Liver (tissue), 8 donors: ENCODE measurements at regions not wholly inside any gene's neighbourhood (a gene's known extent, or its start where the extent isn't known, plus 50 kb on each side); places are given as distances from the start of the nearest gene placed in this dataset.

Source experiments
- DNase-seq: peaks from one replicate; pipeline ENCODE4 v3.0.0-alpha.2; 2017; ENCODE audit warnings: low spot score
- H3K27ac ChIP-seq, 2 donors: one replicate each; pipeline ENCODE4 v1.7.0; 2013; ENCODE audit warnings: inconsistent platforms in 2 of 2, low read length in 2 of 2, control low read depth in 1 of 2, low read depth in 1 of 2, mild to moderate bottlenecking in 1 of 2
- H3K27me3 ChIP-seq, 4 donors: one replicate each; pipeline versions ENCODE4 v1.6.1 to v1.7.0; 2013; ENCODE audit warnings: low read length in 3 of 4, inconsistent platforms in 1 of 4, mild to moderate bottlenecking in 1 of 4, moderate library complexity in 1 of 4; ENCODE audit not compliant: control insufficient read depth in 4 of 4, insufficient read depth in 4 of 4
- H3K36me3 ChIP-seq, 4 donors: one replicate each; pipeline versions ENCODE4 v1.6.1 to v1.7.0; 2013; ENCODE audit warnings: low read length in 3 of 4, mild to moderate bottlenecking in 3 of 4, low read depth in 1 of 4, moderate library complexity in 1 of 4; ENCODE audit not compliant: control insufficient read depth in 4 of 4, insufficient read depth in 3 of 4
- H3K4me1 ChIP-seq, 4 donors: one replicate each; pipeline versions ENCODE4 v1.6.1 to v1.7.0; 2013; ENCODE audit warnings: low read length in 3 of 4, mild to moderate bottlenecking in 3 of 4, moderate library complexity in 1 of 4; ENCODE audit not compliant: control insufficient read depth in 4 of 4, insufficient read depth in 4 of 4
- H3K4me3 ChIP-seq, 3 donors: one replicate each; pipeline versions ENCODE4 v1.6.1 to v1.7.0; 2013; ENCODE audit warnings: low read length in 3 of 3, control low read depth in 1 of 3, low read depth in 1 of 3, mild to moderate bottlenecking in 1 of 3
- H3K9ac ChIP-seq, 2 donors: one replicate each; pipeline ENCODE4 v1.7.0; 2013; ENCODE audit warnings: low read length in 2 of 2, mild to moderate bottlenecking in 2 of 2, moderate library complexity in 2 of 2, control low read depth in 1 of 2, low read depth in 1 of 2
- H3K9me3 ChIP-seq, 4 donors: one replicate each; pipeline versions ENCODE4 v1.6.1 to v1.7.0; 2013; ENCODE audit warnings: low read length in 3 of 4; ENCODE audit not compliant: control insufficient read depth in 4 of 4
- EGR1 ChIP-seq, 2 donors: IDR thresholded peaks; 2 replicates each; pipeline ENCODE4 v1.6.1; 2016 to 2018; ENCODE audit warnings: antibody characterized with exemption in 2 of 2, low read depth in 2 of 2
- GABPA ChIP-seq, 2 donors: IDR thresholded peaks in 1 of 2; conservative IDR thresholded peaks in 1 of 2; 2 replicates each; pipeline ENCODE4 v1.6.1; 2016; ENCODE audit warnings: antibody characterized with exemption in 2 of 2, mild to moderate bottlenecking in 1 of 2, moderate library complexity in 1 of 2
- HNF4A ChIP-seq, 2 donors: conservative IDR thresholded peaks; 2 replicates each; pipeline ENCODE4 v1.6.1; 2016; ENCODE audit warnings: antibody characterized with exemption in 2 of 2, mild to moderate bottlenecking in 2 of 2
- HNF4G ChIP-seq: IDR thresholded peaks from 2 replicates; pipeline ENCODE4 v1.6.1; 2016; ENCODE audit warnings: antibody characterized with exemption
- MAX ChIP-seq: IDR thresholded peaks from 2 replicates; pipeline ENCODE4 v1.6.1; 2016; ENCODE audit warnings: antibody characterized with exemption
- NR2F2 ChIP-seq: IDR thresholded peaks from 2 replicates; pipeline ENCODE4 v1.6.1; 2016; ENCODE audit warnings: antibody characterized with exemption
- RXRA ChIP-seq, 2 donors: IDR thresholded peaks; 2 replicates each; pipeline ENCODE4 v1.6.1; 2017 to 2018; ENCODE audit warnings: antibody characterized with exemption in 2 of 2, mild to moderate bottlenecking in 1 of 2
- SP1 ChIP-seq: IDR thresholded peaks from 2 replicates; pipeline ENCODE4 v1.6.1; 2018; ENCODE audit warnings: antibody characterized with exemption, mild to moderate bottlenecking
- TAF1 ChIP-seq: conservative IDR thresholded peaks from 2 replicates; pipeline ENCODE4 v1.6.1; 2016; ENCODE audit warnings: antibody characterized with exemption, mild to moderate bottlenecking
- WGBS: extraction: QIAGEN DNeasy Blood & Tissue Kit; methylation state at CpG from one replicate; pipeline ENCODE4 v1.1.7; 2013; 5-methylcytosine and 5-hydroxymethylcytosine counted together
- TF ChIP-seq, protein P1 (sequence below): IDR thresholded peaks from 2 replicates; pipeline ENCODE4 v1.6.1; 2016; ENCODE audit warnings: antibody characterized with exemption
- TF ChIP-seq, protein P2 (sequence below): fragments of 150-350 bp; IDR thresholded peaks from 2 replicates; pipeline ENCODE4 v1.5.1; 2017; ENCODE audit warnings: improper control_type of control experiment, low read depth, low read length; ENCODE audit not compliant: missing input control
- TF ChIP-seq, protein P3 (sequence below): IDR thresholded peaks from 2 replicates; pipeline ENCODE4 v1.6.1; 2016; ENCODE audit warnings: antibody characterized with exemption
- donor health status: healthy.
- donor health status: healthy.
- donor health status: healthy.
- donor health status: healthy.
- donor health status: healthy.

DNA sequence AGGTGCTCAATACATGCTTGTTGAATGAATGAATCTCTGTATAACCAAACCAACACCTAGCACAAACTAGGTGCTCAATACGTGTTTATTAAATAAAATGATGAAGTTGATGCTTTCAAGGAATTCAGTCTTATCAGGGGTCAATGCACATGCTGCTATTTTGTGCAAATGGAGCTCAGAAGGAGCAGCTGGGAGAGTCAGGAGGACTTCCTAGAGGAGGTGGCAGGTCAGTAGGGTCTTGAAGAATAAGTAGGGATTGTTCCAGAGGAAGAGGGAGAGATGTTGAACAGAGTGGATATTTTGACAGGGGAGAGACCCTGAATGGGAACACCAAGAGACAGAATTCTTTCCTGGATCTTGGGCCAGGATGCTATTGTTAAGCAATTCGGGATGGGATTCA lies 92.7 kb upstream of the LHX1 start (continued):
- TF ChIP-seq, protein P1, sequence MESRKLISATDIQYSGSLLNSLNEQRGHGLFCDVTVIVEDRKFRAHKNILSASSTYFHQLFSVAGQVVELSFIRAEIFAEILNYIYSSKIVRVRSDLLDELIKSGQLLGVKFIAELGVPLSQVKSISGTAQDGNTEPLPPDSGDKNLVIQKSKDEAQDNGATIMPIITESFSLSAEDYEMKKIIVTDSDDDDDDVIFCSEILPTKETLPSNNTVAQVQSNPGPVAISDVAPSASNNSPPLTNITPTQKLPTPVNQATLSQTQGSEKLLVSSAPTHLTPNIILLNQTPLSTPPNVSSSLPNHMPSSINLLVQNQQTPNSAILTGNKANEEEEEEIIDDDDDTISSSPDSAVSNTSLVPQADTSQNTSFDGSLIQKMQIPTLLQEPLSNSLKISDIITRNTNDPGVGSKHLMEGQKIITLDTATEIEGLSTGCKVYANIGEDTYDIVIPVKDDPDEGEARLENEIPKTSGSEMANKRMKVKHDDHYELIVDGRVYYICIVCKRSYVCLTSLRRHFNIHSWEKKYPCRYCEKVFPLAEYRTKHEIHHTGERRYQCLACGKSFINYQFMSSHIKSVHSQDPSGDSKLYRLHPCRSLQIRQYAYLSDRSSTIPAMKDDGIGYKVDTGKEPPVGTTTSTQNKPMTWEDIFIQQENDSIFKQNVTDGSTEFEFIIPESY, result no peak
- TF ChIP-seq HNF4A (conservative IDR thresholded peaks at IDR 0.05) (no peak), GABPA (IDR thresholded peaks at IDR 0.05 in 1 of 2, conservative IDR thresholded peaks at IDR 0.05 in 1 of 2) (no peak), EGR1 (IDR thresholded peaks at IDR 0.05; ENCODE audit: low read depth in 2 of 2) (no peak), SP1 (no peak)

DNA sequence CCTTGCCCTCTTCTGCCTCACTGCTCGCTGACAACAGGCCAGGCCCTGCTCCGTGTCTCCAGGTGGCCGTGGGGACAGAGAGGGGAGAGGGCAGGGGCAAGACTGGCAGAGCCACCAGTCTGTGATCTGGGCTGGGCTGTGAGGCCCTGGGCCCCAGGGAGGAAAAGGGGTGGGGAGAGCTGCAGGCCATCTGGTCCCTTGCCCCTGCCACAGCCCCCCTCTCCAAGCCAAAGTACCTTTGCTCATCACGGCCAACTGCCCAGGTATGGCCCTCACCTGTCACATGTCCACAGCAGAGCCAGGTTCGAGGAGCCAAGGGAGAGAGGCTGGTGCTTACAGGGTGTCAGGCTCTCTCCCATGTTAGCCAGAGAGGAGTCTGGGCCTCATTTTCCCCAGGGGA lies 91.4 kb upstream of the LHX1 start:
- Histone ChIP-seq H3K4me3 (no peak overlapping the region), H3K4me1 (no peaks in the 10 kb centered on the region), H3K27me3 (no peaks in the 10 kb centered on the region), H3K27ac (no peak overlapping the region), H3K9me3 (peaks cover 0 to 3% (median 0%) of the 10 kb centered on the region in 4 donors), H3K9ac (no peak overlapping the region), H3K36me3 (no peaks in the 10 kb centered on the region)
- TF ChIP-seq, protein P2, sequence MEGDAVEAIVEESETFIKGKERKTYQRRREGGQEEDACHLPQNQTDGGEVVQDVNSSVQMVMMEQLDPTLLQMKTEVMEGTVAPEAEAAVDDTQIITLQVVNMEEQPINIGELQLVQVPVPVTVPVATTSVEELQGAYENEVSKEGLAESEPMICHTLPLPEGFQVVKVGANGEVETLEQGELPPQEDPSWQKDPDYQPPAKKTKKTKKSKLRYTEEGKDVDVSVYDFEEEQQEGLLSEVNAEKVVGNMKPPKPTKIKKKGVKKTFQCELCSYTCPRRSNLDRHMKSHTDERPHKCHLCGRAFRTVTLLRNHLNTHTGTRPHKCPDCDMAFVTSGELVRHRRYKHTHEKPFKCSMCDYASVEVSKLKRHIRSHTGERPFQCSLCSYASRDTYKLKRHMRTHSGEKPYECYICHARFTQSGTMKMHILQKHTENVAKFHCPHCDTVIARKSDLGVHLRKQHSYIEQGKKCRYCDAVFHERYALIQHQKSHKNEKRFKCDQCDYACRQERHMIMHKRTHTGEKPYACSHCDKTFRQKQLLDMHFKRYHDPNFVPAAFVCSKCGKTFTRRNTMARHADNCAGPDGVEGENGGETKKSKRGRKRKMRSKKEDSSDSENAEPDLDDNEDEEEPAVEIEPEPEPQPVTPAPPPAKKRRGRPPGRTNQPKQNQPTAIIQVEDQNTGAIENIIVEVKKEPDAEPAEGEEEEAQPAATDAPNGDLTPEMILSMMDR, result no peak
- TF ChIP-seq, protein P3, sequence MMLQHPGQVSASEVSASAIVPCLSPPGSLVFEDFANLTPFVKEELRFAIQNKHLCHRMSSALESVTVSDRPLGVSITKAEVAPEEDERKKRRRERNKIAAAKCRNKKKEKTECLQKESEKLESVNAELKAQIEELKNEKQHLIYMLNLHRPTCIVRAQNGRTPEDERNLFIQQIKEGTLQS, result no peak
- no peak for TF ChIP-seq TAF1
- 72% methylated on average over 5 of the region's 5 CpGs for WGBS
- DNase-seq, result no peak

DNA sequence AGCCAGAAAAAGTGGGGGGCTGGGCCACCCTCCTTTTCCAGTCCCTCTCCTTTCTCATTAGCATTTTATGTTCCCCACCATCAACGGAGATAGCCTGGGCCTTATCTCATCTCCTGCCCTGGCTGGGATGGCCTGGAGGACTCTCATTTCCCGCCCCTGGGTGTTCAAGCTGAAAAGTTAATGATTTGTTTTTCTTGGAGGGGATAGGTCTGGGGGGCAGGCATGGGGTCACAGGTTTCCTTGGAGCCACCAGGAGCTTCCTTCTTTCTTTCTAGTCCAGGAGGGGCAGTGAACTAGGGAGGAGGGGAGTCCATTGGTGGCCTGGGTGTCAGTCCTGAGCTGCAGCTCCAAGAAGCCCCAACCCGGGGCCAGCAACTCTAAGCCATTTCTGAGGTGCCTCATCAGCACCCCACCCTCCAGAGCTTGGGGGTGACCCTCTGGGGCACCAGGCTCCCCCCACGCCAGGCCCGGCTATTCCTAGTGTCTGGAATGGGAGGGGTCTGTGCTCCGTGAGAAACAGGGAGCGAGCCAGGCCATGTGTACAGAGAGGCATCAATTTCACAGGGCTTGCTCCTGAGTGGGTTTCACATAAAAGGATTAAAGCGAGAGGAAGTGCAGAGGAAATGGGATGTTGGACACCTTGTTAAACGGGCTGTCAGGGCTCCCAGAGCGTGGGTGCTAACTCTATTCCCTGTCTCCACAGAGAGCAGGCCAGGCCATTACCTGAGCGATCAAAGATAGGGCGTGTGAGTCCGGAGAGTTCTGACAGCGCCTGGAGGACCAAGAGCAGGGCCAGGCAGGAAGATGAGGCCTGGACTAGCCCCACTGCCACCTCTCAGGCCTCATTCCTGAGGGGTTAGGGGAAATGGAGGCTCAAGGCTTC lies 90.6 kb upstream of the LHX1 start:
- Histone ChIP-seq H3K36me3 (no peaks in the 10 kb centered on the region), H3K27ac (no peak overlapping the region), H3K9ac (no peak overlapping the region), H3K27me3 (no peaks in the 10 kb centered on the region), H3K4me1 (no peaks in the 10 kb centered on the region), H3K9me3 (no peaks in the 10 kb centered on the region), H3K4me3 (no peak overlapping the region)
- 71% methylated on average over 14 of the region's 14 CpGs for WGBS
- TF ChIP-seq RXRA (IDR thresholded peaks at IDR 0.05), result no peak
- TF ChIP-seq HNF4G, result no peak
- no peak for TF ChIP-seq MAX
- TF ChIP-seq, protein P3, result no peak
- no peak for TF ChIP-seq NR2F2
- no peak for TF ChIP-seq SP1
- no peak for DNase-seq
